ENCODE measurements at regions not wholly inside any gene's neighbourhood (a gene's known extent, or its start where the extent isn't known, plus 50 kb on each side); places are given as distances from the start of the nearest gene placed in this dataset.
"Not testable (repeated sequence)": the region's sequence is repeated elsewhere in the genome, so short reads cannot be mapped to it uniquely, and the experiment has no call there.

DNA sequence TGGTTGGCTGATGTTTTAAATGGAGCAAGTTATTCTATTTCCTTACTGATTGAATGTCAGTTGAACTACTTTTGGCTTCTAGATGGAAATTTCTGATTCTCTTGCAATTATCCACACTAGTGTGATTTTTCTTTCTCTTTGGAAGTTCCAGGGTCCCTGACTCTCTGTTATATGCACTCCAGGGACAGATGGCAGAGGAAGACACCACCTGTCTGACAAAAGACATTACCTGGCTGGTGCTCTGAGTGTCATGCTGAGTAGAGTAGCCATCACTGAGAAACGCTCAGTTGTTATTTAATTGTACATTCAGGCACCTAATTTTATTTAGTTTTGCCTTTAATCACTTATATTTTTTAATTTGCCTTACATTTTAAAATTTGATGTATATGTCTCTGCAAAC, 105.4 kb upstream of the TLL1 start:
- no peak for DNase-seq (ENCODE audit: low read depth)

DNA sequence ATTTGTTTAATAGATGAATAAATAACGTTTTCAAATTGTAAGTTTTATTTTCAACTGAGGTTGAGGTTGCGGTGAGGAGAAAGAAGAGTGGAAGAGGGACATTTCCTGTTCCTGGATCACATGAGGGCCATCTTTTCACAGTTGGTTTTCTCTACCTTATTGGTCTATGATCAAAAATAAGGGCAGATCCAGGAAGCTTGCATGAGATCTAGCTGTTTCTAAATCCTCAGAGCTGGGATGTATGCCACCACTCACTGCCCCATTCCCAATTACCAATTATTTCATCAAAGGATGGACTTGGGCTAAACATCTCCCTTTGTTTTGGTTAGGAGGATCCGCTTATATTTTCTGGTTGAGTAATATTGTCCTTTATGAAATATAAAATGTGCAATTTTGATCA, 104.8 kb upstream of the TLL1 start:
- no peak for DNase-seq (ENCODE audit: low read depth)

DNA sequence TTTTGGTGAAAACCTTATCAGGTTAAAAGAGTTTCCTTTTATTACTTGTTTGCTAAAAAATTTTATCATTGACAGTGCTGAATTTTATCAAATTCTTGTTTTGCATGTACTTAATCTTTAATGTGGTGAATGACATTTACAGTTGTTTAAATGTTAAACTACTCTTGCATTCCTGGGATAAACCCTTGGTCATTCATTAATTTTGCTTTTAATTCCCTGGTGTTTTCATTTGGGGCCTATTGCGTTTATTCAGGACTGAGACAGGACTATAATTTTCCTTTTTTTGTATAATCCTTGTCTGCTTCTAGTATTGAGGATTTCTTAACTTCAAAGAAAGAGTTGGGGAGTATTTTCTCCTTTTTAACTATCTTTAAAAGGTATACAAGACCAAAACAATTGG, 98.7 kb upstream of the TLL1 start:
- DNase-seq (ENCODE audit: low read depth): no peak

DNA sequence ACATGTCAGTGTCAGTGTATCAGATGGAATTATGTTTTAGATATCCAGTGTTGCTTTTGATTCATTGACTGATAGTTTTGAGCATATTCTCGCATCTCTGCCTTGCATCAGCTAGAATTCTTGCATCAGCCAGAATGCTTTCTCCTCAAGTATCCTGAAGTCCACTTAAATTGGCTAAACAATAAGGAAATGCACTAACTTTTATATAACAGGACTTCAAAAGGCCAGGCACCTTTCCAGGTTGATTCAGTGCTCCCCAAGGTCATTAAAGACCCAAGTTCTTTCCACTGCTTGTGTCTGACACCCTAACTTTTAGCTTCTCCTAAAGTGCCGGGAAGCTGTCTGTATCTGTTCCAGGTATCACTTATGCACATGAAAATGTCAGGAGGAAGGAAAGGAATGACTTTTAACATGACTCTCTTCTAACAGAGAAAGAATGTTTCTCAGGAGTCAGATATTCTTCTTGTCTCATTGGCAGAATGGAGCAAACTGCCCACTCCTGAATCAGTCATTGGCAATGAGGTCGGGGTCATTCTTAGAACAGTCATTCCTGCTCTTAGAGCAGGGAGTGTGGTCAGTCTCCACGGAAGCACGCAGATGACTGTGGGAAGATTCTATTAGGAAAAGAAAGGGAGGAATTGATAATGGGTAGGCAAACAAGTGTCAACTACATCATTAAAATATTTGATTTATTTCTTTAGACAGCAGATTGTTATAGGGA, 92.9 kb upstream of the TLL1 start:
- DNase-seq (ENCODE audit: low read depth): peak; percentile 62

DNA sequence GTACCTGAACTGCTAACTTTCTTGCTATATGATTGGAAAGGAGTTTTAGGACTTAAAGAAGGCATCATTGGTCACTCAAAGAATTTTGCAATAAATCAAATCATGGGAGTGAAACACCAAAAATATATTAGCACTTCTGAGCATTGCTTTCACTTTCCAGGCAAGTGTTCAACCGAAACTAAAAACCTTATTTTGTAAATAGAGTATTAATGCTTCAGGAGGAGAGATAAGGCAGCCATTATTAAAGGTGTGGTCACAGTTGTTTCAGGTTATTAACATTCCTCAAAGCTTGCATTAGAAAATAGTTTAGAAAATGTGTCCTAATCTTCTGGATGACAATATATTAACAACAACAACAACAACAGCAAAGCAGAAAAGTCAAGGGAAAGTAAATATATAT, 92.3 kb upstream of the TLL1 start:
- no peak for DNase-seq (ENCODE audit: low read depth)

DNA sequence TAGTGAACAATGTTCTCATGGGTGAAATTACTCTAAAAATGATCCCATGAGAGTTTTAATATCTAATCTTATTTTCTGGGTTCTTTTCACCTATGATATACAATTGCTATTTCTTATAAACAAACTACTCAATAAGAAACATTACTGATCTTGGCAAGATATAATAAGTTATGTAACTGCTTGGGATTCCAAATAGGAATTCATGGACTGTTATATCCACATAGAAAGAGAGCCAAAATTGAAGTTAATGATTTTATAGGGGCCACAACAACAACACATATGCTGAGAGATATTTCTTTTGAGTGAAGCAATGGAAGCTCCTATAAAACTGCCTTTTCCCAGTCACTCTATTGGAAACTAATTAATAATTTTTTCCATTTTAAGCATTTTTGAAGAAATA, 90.4 kb upstream of the TLL1 start:
- DNase-seq (ENCODE audit: low read depth): no peak

DNA sequence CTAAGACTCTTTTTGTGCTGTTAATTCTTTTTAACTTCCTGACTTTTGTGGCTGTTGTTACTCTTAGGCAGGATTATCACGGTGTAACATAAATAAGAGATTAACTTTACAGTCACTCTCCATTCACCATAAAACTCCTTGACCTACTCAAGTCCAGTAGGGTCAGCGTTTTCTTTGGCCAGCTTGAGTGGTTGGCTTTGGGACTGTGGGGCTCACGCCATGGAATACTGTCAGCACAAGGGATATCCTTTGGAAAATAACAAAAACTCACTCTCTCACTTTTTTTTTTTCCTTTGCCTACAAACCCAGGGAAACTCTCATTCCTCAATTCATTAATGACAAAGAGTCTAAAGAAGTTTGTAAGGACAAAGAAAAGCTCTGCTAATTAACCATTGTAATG, 89.4 kb upstream of the TLL1 start:
- DNase-seq (ENCODE audit: low read depth): no peak

DNA sequence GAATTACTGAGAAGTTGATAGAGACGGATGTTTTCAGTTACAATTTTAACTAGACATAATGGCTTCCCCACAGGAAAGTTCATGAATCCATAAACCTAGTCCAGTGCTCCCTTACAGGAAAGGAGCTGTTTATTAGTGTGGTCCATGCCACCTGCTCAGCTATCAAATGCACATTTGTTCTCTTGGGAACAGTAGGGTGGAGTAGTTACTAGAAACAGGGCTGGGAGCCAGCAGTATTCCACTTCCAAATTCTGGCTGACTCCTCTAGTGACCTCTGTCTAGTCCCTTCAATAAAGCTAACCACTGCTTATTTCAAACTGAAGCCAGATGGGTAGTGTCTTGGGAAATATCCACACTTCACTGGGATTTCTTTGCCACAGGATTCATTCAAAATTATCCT, 88.4 kb upstream of the TLL1 start:
- no peak for DNase-seq (ENCODE audit: low read depth)

DNA sequence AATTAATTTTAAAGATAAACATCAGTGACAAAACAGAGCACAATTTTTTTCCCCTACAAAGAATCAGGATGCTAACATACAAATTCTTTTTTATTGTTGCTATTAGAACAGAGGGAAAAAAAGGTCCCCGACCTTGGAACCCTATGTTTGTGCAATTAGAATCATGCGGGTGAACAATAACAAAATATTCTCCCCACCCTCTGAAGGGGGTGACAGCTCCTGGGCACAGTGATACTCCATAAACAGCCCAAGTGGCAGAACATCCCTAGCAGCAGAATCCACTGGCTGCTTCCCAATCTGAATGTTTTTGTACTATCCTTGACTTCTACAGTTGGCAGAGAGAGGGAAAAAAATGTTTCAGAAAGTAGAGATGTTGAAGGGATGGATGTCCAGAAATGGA, 87.7 kb upstream of the TLL1 start:
- no peak for DNase-seq (ENCODE audit: low read depth)

DNA sequence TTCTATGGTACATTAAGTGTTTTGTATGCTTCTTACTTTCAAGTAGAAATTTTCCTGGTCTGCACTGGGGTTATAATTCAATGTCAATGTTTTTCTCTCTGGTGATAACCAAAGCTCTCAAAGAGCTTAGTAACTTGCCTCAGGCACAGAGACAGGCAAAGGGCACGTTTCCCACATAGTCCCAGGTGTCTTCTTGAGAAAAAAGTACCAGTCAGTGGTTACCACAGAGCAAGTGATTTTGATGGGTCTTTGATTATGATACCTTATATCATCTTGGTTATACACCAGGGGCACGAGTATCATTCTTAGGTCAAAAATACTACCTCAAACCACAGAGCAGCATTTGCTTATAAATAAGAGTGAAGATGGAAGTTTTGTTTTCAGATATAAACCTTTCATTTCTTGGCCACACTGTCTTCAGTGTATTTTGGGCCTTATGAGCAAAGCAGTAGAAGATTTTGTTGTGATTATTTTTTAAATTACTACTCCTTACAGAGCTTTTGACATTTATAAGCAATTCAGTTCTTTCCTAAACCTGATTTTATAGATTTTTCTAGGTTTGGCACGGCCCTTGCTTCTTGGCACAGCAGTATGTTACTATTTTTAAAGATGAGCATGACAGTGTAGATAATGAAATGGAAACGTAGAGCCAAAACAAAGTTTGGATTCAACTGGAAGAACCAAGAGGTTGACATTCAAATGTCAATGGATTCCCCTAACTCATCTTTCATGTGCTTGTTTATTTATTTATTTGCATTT, 85.3 kb upstream of the TLL1 start:
- peak; percentile 78 for DNase-seq (ENCODE audit: low read depth)

DNA sequence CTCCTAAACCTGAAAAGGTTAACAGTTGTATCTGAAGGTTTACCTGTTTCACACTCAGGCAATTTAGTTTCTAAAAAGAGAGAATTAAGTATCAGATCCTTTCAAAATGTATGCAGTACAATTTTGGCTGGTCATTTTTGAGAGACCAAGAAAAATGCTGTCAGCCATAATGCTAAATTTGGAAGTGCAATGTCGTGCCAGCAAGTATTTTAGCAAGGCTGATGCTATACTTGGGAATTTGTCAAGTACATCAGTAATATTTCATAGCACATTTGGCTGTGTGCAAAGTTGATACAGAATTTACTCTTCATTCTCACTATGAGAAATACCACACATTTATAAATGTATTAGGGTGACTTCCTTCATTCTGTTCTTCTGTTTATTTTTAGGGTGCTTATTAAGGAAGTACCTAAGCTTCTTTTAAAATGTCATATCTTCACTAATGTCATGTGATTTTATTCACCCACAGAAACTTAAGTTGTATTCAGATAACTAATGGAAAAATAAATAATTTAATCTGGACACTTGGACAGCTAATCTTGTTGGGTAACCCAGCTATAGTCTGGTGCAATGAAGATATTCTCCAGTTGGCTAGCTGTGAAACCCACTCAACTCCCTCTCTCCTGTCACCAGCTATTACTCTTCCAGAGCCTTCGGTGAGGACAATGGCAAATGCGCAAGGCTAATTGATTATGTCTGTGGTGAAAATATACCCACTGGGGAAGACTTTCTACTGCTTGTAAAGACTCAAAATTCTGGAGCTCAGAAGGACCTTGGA, 84.2 kb upstream of the TLL1 start:
- DNase-seq (ENCODE audit: low read depth): no peak

DNA sequence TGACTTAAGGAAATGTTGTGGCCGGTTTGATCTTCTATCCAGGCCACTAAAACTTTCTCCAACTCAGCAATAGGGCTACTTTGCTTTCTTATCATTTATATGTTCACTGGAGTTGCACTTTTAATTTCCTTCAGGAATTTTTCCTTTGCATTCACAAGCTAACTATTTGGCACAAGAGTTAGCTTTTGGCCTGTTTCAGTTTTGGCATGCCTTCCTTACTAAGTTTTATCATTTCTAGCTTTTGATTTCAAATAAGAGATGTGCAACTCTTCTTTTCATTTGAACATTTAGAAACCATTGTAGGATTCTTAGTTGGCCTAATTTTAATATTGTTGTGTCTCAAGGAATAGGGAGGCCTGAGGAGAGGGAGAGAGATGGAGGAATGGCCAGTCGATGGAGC, 79.8 kb upstream of the TLL1 start:
- DNase-seq (ENCODE audit: low read depth): no peak

DNA sequence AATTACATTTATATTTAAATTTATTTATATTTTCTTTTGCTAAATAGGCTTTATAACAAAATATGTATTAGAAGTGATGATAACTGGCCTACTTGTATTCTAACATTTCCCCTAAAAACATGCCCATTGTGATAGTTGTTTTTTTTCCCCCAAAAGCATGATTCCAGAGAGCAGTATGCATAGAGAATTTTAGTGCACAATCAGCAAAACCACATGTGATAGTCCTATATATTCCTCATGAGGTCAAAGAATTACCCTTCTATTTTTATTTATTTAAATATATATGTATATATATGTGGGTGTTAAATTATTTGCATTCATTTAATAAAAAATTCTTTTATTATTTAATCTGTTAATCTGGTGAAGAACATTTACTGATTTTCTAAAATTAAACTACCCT, 78.2 kb upstream of the TLL1 start:
- no peak for DNase-seq (ENCODE audit: low read depth)

DNA sequence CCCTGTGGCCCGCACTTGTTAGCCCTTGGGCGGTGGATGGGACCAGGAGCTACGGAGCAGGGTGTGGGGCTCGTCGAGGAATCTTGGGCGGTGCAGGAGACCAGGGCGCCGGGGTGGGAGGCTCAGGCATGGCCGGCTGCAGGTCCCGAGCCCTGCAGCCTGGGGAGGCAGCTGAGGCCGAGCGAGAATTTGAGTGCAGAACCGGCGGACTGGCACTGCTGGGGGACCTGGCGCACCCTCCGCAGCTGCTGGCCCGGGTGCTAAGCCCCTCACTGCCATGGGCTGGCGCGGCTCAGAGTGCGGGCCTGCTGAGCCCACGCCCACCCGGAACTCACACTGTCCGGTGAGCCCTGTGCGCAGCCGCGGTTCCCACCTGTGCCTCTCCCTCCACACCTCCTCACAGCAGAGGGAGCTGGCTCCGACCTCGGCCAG, 73.6 kb upstream of the TLL1 start:
- DNase-seq (ENCODE audit: low read depth): no peak

DNA sequence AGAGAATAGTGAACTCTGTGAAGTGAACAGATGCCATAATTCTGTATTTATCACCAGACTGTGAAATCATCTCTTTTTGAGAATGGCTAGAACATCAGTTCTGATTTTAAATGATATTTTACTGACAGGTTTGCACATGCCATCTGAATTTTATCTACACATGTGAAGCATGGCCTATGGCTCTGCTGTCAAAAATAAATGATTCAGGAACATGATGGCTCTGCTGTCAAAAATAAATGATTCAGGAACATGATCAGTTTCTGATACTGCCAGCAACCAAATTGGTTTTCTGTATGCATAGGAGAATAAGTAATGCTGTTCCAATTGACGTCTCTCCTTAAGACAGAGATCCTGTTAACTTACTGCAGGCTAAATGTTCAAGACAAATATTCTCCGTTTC, 70.6 kb upstream of the TLL1 start:
- no peak for DNase-seq (ENCODE audit: low read depth)

DNA sequence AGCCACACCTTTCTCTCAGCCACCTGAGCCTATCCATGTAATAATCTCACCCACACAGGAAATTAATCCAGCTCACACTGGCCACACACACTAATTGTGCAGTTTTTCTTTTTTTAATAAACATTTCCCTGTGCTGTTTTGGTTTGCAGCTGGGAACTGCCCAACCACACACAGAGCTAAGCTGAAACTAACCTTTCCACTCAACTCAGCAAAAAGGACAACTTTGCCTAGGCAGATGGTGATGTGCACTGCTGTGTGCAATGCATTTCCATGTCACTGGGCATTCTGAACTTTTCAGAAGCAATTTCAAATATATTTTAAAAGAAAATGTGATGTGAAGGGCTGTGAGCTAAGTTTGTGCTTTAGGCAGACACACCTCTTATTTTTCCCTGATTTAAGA, 70.0 kb upstream of the TLL1 start:
- no peak for DNase-seq (ENCODE audit: low read depth)

DNA sequence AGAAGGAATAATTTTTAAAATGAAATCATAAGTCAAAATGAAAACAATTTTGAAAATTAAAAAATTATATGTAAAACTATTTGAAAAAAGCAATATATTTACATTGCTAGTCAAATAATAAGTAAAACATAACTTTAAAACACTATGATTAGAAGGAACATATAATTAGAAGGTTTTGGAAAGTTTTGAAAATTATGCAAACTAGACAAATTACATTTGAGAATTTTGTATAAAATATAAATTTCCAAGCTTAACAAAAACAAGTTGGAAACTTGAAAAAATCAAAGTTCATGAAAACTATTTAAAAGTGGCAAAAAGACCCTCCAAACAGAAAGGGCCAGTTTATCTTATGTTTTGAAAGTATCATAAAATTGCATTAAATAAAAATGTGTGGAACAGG, 67.6 kb upstream of the TLL1 start:
- no peak for DNase-seq (ENCODE audit: low read depth)

DNA sequence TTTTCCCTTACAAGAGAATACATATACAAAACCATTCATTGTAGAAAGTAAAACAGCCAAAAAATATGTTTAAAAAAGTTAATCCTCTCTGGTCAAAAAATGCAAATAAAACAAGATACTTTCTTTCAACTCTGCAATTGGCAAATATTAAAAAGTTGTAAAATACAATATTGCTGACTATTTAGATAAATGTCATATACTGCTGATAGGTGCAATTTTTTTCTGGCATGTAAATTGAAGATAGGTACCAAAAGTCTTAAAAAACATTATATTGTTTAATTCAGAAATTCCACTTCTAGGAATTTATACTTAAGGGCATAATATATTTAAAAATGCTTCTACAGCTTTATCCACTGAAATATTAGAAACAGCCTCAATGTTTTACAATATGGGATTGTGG, 66.4 kb upstream of the TLL1 start:
- DNase-seq (ENCODE audit: low read depth): no peak

DNA sequence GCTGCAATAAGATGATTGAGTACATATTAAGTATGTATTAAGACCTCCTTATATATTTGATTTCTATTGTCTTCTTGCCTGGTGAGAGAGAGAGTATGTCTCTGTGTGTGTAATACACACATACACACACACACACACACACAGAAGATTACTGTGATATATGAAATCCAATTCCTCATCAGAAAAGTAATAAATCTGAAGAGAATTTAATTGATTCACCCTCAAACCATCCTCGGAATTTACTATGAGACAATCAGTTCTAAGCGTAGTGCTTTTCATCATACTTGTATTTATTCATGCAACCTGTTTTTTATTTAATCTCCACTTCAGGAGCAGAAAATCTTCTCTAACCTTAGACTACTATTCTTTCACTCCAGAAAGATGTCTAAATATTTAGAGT, 62.3 kb upstream of the TLL1 start:
- DNase-seq (ENCODE audit: low read depth): peak; percentile 19

DNA sequence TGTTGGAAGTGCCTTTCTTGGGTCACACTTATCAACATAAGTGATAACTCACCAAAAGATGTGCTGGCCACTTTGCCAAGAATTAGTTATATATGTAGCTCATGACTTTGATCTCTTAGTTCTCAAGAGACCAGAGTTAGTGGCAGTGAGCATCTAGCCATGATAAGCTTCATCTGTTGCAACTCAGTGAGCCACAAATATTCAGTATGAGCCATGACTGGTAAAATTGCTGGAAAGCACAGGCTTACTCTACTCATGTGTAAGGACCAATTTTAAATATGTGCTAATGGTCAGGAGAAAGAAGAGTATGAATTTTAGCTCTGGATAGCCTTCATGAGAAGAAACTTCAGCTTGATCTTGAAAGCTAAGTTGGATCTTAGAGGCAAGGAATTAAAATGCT, 59.4 kb upstream of the TLL1 start:
- peak; percentile 24 for DNase-seq (ENCODE audit: low read depth)

DNA sequence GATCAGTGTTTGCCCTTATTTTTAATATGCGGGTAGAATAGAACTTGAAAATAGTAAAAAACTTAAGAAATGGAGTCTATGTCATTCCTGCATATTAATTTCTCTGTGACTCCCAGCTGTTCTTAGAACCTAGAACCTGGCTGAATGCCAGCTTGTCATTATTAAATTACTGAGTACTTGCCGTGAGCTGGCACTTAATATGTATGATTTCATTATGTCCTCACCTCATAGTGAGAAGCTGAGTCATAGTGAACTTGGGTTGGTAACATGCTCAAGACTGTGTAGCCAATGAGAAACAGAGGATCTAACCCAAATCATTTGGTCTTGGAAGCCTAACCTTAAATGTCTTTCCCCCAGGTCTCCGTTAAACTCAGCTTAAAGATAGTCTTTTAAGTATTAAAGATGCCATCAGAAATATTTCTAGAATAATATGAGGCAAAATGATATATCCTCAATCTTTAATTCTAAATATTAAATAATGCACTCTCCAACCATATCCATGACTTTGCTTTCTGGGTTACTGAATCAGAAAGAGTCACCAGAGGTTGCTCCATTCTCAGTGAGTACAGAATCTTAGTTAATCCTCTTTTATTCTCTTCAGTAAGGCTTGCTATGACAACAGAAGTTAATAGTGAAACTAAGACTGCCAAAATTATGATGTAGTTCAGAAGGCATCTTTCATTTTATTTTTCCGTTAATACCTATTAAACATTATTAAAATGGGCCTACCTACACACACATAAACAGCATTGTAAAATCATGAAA, 58.6 kb upstream of the TLL1 start:
- peak; percentile 70 for DNase-seq (ENCODE audit: low read depth)

DNA sequence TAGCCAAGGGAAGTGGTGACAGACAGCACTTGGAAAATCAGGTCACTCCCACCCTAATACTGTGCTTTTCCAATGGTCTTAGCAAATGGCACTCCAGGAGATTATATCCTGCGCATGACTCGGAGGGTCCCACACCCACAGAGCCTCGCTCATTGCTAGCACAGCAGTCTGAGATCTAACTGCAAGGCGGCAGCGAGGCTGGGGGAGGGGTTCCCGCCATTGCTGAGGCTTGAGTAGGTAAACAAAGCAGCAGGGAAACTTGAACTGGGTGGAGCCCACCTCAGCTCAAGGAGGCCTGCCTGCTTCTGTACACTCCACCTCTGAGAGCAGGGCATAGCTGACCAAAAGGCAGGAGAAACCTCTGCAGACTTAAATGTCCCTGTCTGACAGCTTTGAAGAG, 53.9 kb upstream of the TLL1 start:
- DNase-seq (ENCODE audit: low read depth): not testable (repeated sequence)
